NCI-H187 treated with DMSO at 0.1 percent for 48 hours (cell line): ENCODE measurements at regions not wholly inside any gene's neighbourhood (a gene's known extent, or its start where the extent isn't known, plus 50 kb on each side); places are given as distances from the start of the nearest gene placed in this dataset.

ENCODE experiments used
- DNase-seq: peaks from one replicate; lab custom pipeline; 2025; lab: John Stamatoyannopoulos, UW

GRCh38 chr2:21501376-21502027, 377.7 kb downstream of the TDRD15 start:
- no peak for DNase-seq

DNA sequence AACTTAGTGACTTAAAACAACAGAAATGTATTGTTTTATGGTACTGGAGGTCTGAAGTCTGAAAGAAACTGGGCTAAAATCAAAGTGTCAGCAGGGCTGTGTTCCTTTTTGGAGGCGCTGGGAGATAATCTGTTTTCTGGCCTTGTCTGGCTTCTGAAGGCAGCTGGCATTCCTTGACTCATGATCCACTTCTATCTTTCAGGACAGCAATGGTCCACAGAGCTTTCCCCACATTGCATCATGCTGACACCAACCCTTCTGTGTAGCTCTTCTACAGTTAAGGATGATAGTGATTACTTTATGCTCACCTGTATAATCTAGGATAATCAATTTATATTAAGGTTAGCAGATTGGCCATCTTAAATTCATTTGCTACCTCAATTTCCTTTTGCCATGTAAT, 392.1 kb downstream of the TDRD15 start:
- no peak for DNase-seq

DNA sequence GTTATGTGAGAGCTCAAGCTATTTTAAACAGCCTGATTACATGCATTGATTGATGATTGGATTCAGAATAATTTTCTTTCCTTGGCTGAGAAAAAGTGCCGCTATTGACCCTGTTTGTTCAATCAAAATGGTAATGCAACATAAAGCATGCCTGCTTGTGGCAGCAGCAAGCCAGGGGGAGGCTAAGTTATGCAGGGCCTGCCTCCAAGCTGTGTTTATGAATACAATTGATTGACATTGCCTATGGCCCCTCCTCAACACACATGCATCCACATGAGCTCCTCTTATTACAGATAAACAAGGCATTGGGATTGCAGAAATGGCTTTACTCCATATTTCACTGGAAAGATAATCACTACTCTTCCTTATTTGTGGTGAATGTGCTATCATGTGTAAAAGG, 395.6 kb downstream of the TDRD15 start:
- DNase-seq = no peak

- no peak for DNase-seq
Measured at GRCh38 chr2:21519821-21520220, 396.1 kb downstream of the TDRD15 start.

DNA sequence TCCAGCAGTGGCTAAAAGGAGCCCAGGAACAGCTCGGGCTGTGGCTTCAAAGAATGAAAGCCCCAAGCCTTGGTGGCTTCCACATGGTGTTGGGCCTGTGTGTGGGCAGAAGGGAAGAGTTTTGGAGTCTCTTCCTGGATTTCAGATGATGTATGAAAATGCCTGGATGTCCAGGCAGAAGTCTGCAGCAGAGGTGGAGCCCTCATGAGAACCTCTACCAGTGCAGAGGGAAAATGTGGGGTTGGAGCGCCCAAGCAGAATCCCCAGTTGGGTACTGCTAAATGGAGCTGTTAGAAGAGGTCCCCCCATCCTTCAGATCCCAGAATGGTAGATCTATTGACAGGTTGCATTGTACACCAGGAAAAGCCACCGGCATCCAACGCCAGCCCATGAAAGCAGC, 412.1 kb downstream of the TDRD15 start:
- no peak for DNase-seq

- DNase-seq = no peak
Measured at GRCh38 chr2:21539685-21540084, 415.9 kb downstream of the TDRD15 start.

DNA sequence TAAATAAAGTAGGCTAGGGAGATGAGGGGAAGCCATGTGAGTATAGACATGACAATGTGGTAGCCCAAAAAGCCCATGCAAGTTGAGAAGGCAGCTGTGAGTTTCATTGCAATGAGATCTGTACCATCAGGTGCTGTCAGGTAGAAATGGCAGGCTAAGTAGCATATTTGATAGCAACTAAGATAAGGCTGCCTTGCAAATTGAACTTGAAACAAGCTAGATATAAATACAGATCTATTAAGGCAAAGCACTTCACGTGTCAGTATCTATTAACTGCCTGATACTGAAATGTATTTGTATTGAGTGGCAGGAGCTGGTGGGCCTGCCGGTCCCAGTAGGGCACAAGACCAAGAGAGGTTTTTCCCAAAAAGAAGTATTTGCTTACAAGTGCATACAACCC, 419.9 kb downstream of the TDRD15 start:
- no peak for DNase-seq

DNA sequence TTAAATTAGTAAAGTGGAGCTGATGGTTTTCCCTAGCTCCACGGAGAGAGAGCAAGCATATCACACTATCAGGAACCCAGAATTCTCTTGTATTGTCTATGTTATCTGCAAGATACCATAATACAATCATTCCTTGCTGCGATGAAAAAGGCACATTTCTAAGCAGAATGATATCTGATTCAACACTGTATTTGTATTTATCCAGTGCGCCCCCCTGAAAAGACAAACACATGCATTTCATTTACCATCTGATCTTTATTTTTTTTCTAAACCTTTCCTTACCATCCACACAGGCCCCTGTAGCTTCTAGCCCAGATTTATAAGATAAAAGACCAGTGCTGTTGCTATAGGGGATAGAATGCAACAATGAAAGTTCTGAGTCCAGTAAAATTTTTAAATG, 420.6 kb downstream of the TDRD15 start:
- no peak for DNase-seq

GRCh38 chr2:21552981-21553380, 429.2 kb downstream of the TDRD15 start:
- DNase-seq = no peak

- DNase-seq = no peak
Measured at GRCh38 chr2:21559351-21559750, 435.6 kb downstream of the TDRD15 start.

GRCh38 chr2:21561965-21562364, 438.2 kb downstream of the TDRD15 start:
- DNase-seq = no peak

GRCh38 chr2:21567395-21567794, 443.6 kb downstream of the TDRD15 start:
- DNase-seq = no peak

GRCh38 chr2:21571686-21572085, 447.9 kb downstream of the TDRD15 start:
- DNase-seq = no peak

DNA sequence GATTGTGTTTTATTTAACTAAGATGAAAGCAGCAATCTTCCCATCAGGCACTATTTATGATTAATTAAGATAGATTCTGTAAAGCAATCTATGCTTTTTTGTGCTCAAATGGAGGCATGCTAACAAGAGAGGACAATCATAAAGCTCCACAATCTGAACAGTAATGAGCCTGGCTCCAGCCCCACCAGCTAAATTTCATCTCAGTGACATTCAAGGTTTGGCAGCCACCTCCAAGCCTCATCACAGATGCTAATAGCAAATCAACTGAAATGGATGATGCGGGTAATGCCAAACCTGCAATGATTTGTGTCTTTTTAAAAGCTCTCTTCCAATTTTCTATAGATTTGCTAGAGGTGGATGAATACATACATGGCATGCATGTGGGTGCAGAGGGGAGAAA, 456.6 kb downstream of the TDRD15 start:
- no peak for DNase-seq

DNA sequence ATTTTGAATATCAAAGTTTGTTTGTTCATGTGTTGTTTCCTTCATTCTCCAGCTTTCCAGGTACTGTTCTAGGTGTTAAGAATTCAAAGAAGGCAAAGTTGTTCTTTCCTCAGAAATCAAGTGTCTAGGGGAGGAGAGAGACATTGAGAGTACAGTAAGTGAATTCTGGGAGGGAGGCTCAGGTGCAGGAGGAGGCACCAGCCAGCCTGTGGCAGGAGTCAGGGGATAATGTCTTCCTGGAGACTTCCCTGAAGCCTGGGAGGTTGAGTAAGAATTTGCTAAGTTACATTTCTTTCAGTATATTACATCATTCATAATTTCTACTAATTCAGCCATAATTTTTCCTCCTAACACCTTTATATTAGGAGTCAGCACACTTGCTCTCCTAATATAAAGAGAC, 462.1 kb downstream of the TDRD15 start:
- no peak for DNase-seq

GRCh38 chr2:21590026-21590690, 466.4 kb downstream of the TDRD15 start:
- no peak for DNase-seq

GRCh38 chr2:21591926-21592325, 468.2 kb downstream of the TDRD15 start:
- no peak for DNase-seq

- no peak for DNase-seq
Measured at GRCh38 chr2:21599417-21599816, 475.6 kb downstream of the TDRD15 start.

DNA sequence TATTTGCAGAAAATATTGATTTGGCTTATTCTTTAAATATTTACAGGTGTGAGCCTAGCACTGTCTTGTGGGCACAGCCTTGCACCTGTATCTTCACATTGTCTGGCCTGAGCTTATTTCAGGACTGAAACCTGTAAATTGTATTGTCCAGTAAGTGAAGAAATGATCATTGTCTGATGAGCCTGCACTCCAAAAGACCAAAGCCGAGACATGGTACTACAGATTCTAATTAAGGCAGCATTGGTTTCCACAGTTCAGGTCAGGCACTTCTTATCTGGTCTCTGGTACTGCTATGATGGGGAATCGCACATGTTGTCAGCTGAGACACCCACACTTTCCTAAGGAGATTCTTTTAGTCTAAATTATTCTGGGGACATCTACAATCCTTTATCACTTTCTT, 479.0 kb downstream of the TDRD15 start:
- no peak for DNase-seq

- no peak for DNase-seq
Measured at GRCh38 chr2:21607572-21607971, 483.8 kb downstream of the TDRD15 start.

- no peak for DNase-seq
Measured at GRCh38 chr2:21610304-21610703, 486.5 kb downstream of the TDRD15 start.

- no peak for DNase-seq
Measured at GRCh38 chr2:21617885-21618434, 494.2 kb downstream of the TDRD15 start.

DNA sequence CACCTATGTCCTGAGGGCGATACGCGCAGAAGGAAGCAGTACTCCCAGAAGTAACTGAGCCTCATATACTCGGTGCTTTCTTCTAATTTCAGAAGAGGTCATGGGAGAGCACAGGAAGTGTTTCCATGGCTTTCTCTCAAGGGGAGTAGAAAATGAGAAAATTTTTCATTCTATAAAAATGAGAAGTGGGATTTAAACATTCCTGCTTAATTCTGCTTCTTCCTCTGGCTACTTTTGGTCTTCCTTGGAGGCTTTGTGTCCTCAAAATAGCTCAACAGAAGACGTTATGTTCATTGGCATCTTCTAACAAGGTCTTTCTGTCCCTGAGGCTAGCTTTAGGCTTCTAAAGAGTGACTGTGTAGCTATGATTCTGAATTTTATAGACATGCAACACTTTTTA, 497.0 kb downstream of the TDRD15 start:
- no peak for DNase-seq

- no peak for DNase-seq
Measured at GRCh38 chr2:21627938-21628337, 504.2 kb downstream of the TDRD15 start.
